ENCODE measurements at regions not wholly inside any gene's neighbourhood (a gene's known extent, or its start where the extent isn't known, plus 50 kb on each side); places are given as distances from the start of the nearest gene placed in this dataset.

DNA sequence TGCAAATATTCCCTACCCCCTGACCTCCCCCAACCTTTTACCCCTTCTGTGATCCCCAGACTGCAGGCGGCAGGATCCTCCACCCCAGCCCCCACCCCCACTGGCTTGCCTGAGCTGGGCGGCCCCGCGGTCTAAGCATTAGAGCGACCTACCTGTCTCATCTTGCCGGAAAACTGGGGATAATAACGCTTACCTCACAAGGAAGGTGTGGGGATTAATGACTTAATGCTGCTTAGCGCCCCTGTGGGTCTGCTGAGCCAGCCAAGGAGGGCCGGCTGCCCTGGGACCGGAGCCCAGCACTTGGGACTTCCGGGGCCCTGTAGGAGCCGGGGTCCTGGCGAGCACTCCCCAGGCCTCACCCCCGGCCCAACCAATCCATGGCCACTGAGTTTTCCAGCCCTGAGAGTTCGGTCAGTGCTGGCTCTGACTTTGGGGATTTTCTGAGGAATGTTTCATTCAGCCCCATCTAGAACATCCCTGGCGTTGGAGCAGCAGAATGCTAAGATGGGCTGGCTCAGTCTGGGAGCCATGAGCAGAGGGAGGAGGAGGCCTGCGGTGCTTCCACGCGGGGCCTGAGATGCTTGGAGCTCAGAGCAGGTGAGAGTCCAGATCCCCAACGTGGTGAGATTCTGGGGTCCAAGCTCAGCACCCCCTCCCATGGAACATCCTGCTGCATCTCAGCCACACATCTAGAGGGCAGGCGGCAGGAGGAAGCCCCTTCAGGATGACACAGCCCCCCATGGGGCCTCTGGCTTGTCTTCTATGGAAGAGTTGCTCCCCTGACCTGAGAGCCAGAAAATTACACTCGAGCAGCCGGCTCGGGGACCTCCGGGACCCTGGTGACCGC lies 97.9 kb downstream of the RIPK4 start:
- TF ChIP-seq, protein P1, sequence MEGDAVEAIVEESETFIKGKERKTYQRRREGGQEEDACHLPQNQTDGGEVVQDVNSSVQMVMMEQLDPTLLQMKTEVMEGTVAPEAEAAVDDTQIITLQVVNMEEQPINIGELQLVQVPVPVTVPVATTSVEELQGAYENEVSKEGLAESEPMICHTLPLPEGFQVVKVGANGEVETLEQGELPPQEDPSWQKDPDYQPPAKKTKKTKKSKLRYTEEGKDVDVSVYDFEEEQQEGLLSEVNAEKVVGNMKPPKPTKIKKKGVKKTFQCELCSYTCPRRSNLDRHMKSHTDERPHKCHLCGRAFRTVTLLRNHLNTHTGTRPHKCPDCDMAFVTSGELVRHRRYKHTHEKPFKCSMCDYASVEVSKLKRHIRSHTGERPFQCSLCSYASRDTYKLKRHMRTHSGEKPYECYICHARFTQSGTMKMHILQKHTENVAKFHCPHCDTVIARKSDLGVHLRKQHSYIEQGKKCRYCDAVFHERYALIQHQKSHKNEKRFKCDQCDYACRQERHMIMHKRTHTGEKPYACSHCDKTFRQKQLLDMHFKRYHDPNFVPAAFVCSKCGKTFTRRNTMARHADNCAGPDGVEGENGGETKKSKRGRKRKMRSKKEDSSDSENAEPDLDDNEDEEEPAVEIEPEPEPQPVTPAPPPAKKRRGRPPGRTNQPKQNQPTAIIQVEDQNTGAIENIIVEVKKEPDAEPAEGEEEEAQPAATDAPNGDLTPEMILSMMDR (IDR thresholded peaks at IDR 0.05; ENCODE audit: control extremely low read depth in 1 of 3, insufficient read depth in 1 of 3, low read depth in 1 of 3, low read length in 3 of 3): no peak
- no peak for TF ChIP-seq POLR2AphosphoS5 (IDR thresholded peaks at IDR 0.05; ENCODE audit: low read depth, low read length)
- no peak for TF ChIP-seq POLR2A (IDR thresholded peaks at IDR 0.05; ENCODE audit: control extremely low read depth in 1 of 2, low read depth in 2 of 2, low read length in 2 of 2)
- no peak for TF ChIP-seq TAF1 (IDR thresholded peaks at IDR 0.05; ENCODE audit: low read depth, low read length)
- TF ChIP-seq EZH2 (IDR thresholded peaks at IDR 0.05; ENCODE audit: low read depth, low read length, severe bottlenecking): no peak
- TF ChIP-seq EP300 (IDR thresholded peaks at IDR 0.05; ENCODE audit: borderline replicate concordance in 1 of 2, low read depth in 2 of 2, low read length in 2 of 2): no peak
- no peak for TF ChIP-seq CHD1 (IDR thresholded peaks at IDR 0.05; ENCODE audit: low read depth, low read length)
- TF ChIP-seq ASH2L (IDR thresholded peaks at IDR 0.05; ENCODE audit: low read length): no peak
- TF ChIP-seq, protein P2, sequence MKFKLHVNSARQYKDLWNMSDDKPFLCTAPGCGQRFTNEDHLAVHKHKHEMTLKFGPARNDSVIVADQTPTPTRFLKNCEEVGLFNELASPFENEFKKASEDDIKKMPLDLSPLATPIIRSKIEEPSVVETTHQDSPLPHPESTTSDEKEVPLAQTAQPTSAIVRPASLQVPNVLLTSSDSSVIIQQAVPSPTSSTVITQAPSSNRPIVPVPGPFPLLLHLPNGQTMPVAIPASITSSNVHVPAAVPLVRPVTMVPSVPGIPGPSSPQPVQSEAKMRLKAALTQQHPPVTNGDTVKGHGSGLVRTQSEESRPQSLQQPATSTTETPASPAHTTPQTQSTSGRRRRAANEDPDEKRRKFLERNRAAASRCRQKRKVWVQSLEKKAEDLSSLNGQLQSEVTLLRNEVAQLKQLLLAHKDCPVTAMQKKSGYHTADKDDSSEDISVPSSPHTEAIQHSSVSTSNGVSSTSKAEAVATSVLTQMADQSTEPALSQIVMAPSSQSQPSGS (IDR thresholded peaks at IDR 0.05; ENCODE audit: low read length): no peak
- no peak for TF ChIP-seq RXRA (IDR thresholded peaks at IDR 0.05; ENCODE audit: insufficient read depth, low read depth, low read length)
- TF ChIP-seq NANOG (IDR thresholded peaks at IDR 0.05; ENCODE audit: insufficient read depth, low read depth, low read length, poor library complexity, severe bottlenecking): no peak

Data from H1 (cell line).